ENCODE measurements at regions not wholly inside any gene's neighbourhood (a gene's known extent, or its start where the extent isn't known, plus 50 kb on each side); places are given as distances from the start of the nearest gene placed in this dataset.

GRCh38 chr1:25105836-25106235, 126.5 kb downstream of the SYF2 start:
- no peaks in the 10 kb centered on the region for H3K36me3 ChIP-seq (replicated peaks; ENCODE audit: insufficient read depth, low read length)
- H3K4me3 ChIP-seq (ENCODE audit: low read length), result no peak overlapping the region
- H3K27me3 ChIP-seq (replicated peaks; ENCODE audit: insufficient read depth, low read length), result no peaks in the 10 kb centered on the region
- no peak overlapping the region for H3K9ac ChIP-seq (ENCODE audit: low read length)
- H4K20me1 ChIP-seq (ENCODE audit: insufficient read depth, low read length), result no peaks in the 10 kb centered on the region
- TF ChIP-seq CTCF (IDR thresholded peaks at IDR 0.05; ENCODE audit: low read length), result no peak
- TF ChIP-seq EZH2 (optimal IDR thresholded peaks at IDR 0.05; ENCODE audit: low read depth, low read length), result no peak
- TF ChIP-seq EZH2phosphoT487 (IDR thresholded peaks at IDR 0.05; ENCODE audit: low read length), result no peak
- no peaks in the 10 kb centered on the region for H3K9me2 ChIP-seq (replicated peaks; ENCODE audit: insufficient read depth, low read length)
- H3K79me2 ChIP-seq (ENCODE audit: low read length), result no peaks in the 10 kb centered on the region
- H3F3A ChIP-seq (ENCODE audit: insufficient read depth, low read length), result 0 out of 2 replicates have a peak, but pooled peaks cover 3% of the 10 kb centered on the region
- DNase-seq, result no peak
- H3K4me2 ChIP-seq (ENCODE audit: low read depth, low read length), result no peak overlapping the region
- H2AFZ ChIP-seq (ENCODE audit: low read length), result no peak overlapping the region
- H3K9me3 ChIP-seq (replicated peaks; ENCODE audit: insufficient read depth, low read length), result no peaks in the 10 kb centered on the region
- no peak overlapping the region for H3K27ac ChIP-seq (ENCODE audit: low read length)
- no peaks in the 10 kb centered on the region for H3K4me1 ChIP-seq (ENCODE audit: low read length)

DNA sequence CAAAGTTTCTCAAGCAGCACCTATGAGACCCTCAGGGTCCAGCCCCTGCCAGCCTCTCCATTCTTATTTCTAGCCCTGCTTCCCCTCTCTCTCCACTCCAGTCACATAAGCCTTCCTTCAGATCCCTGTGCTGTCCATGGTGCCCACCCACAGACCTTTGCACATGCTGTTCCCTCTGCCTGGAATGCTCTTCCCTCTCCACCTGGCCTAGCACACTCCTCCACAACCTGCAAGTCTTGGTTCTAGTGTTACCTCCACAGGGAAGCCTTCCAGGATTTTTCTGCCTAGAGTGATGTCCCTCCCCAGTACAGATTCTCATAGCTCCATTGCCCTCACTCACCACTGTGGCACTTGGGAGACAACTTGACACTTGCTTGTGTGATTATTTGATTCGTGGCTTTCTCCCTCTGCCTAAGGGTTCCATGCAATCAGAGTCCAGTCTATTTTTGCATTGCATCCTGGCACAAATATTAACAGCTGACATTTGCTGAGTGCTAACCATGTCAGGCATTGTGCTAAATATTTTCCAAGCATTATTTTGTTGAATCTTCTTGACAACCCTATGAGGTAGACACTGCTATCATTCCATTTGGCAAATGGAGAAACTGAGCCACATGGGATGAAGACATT, 127.3 kb downstream of the SYF2 start:
- Histone ChIP-seq H3F3A (ENCODE audit: insufficient read depth, low read length) (0 out of 2 replicates have a peak, but pooled peaks cover 3% of the 10 kb centered on the region), H3K4me3 (ENCODE audit: low read length) (no peak overlapping the region), H3K36me3 (replicated peaks; ENCODE audit: insufficient read depth, low read length) (no peaks in the 10 kb centered on the region), H4K20me1 (ENCODE audit: insufficient read depth, low read length) (no peaks in the 10 kb centered on the region), H3K9ac (ENCODE audit: low read length) (no peak overlapping the region), H2AFZ (ENCODE audit: low read length) (no peak overlapping the region), H3K27me3 (replicated peaks; ENCODE audit: insufficient read depth, low read length) (no peaks in the 10 kb centered on the region), H3K4me1 (ENCODE audit: low read length) (no peaks in the 10 kb centered on the region), H3K9me2 (replicated peaks; ENCODE audit: insufficient read depth, low read length) (no peaks in the 10 kb centered on the region), H3K4me2 (ENCODE audit: low read depth, low read length) (no peak overlapping the region), H3K9me3 (replicated peaks; ENCODE audit: insufficient read depth, low read length) (no peaks in the 10 kb centered on the region), H3K79me2 (ENCODE audit: low read length) (no peaks in the 10 kb centered on the region), H3K27ac (ENCODE audit: low read length) (no peak overlapping the region)
- no peak for TF ChIP-seq EZH2phosphoT487 (IDR thresholded peaks at IDR 0.05; ENCODE audit: low read length)
- TF ChIP-seq CTCF (IDR thresholded peaks at IDR 0.05; ENCODE audit: low read length), result no peak
- TF ChIP-seq EZH2 (optimal IDR thresholded peaks at IDR 0.05; ENCODE audit: low read depth, low read length), result no peak
- DNase-seq, result no peak

DNA sequence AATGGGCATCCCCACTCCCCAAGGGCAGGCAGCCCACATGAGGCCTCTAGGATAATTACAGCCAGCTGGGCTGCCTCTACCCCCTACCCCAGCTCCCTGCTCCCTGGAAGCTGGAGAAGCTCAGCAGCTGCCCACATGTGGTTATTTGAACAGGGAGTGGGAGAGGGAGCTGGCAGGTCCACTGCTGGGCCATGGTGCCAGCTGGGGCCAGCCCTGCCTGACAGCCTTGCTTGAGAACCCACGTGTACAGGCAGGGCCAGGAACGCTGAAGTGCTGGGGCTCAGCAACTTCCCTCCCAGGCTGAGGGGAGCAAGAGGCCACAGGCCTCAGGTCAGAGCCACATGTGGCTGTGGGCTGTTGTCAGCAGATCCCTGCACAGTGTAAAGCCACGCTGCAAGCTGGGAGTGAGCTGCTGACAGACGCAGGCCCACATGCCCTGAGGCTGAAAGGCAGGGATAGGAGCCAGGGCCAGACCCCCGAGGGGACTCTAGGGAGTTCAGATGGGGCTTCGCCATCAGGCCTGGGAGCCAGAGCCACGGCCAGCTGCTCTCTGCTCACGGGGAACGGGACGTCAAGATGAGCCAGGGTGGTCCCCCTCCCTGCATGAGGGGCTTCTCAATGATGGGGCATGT, 129.0 kb downstream of the SYF2 start:
- Histone ChIP-seq H3K9me3 (replicated peaks; ENCODE audit: insufficient read depth, low read length) (no peaks in the 10 kb centered on the region), H2AFZ (ENCODE audit: low read length) (no peak overlapping the region), H3K4me3 (ENCODE audit: low read length) (no peak overlapping the region), H3K9me2 (replicated peaks; ENCODE audit: insufficient read depth, low read length) (no peaks in the 10 kb centered on the region), H3K27me3 (replicated peaks; ENCODE audit: insufficient read depth, low read length) (no peaks in the 10 kb centered on the region), H3F3A (ENCODE audit: insufficient read depth, low read length) (no peaks in the 10 kb centered on the region), H4K20me1 (ENCODE audit: insufficient read depth, low read length) (no peaks in the 10 kb centered on the region), H3K4me2 (ENCODE audit: low read depth, low read length) (no peak overlapping the region), H3K27ac (ENCODE audit: low read length) (no peak overlapping the region), H3K4me1 (ENCODE audit: low read length) (0 out of 2 replicates have a peak, but pooled peaks cover 6% of the 10 kb centered on the region), H3K36me3 (replicated peaks; ENCODE audit: insufficient read depth, low read length) (no peaks in the 10 kb centered on the region), H3K9ac (ENCODE audit: low read length) (no peak overlapping the region), H3K79me2 (ENCODE audit: low read length) (no peaks in the 10 kb centered on the region)
- no peak for DNase-seq
- no peak for TF ChIP-seq EZH2 (optimal IDR thresholded peaks at IDR 0.05; ENCODE audit: low read depth, low read length)
- TF ChIP-seq EZH2phosphoT487 (IDR thresholded peaks at IDR 0.05; ENCODE audit: low read length), result no peak
- TF ChIP-seq CTCF (IDR thresholded peaks at IDR 0.05; ENCODE audit: low read length), result no peak

All from MM.1S (cell line).